GM21529 (cell line): ENCODE measurements at regions not wholly inside any gene's neighbourhood (a gene's known extent, or its start where the extent isn't known, plus 50 kb on each side); places are given as distances from the start of the nearest gene placed in this dataset.

Source experiments
- ATAC-seq: cut with Tn5 transposase; IDR thresholded peaks from one replicate; pipeline ENCODE4 v1.9.1; 2021; ENCODE audit not compliant: unreplicated experiment

GRCh38 chr18:68469049-68469625, 245.8 kb downstream of the TMX3 start:
- no peak for ATAC-seq

DNA sequence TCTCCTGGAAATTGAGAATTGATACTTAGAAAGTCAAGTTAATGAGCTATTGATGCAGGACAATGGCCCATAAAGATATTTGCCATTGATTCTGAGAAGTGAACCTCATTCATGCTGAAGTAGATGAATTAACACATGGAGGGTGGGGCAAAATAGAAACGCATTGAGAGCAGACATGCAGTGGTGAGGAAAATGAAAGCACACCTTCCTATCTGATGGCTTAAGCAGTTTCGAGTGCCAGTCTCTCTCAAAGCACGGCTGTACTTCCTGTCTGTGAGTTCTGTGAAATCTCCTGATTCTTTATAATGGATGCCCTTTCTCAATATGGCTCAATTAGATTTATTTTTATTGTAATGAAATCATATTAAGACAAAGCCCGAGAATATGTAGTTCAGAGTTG, 247.0 kb downstream of the TMX3 start:
- ATAC-seq: no peak

- ATAC-seq: no peak
Measured at GRCh38 chr18:68467329-68467728, 247.6 kb downstream of the TMX3 start.

DNA sequence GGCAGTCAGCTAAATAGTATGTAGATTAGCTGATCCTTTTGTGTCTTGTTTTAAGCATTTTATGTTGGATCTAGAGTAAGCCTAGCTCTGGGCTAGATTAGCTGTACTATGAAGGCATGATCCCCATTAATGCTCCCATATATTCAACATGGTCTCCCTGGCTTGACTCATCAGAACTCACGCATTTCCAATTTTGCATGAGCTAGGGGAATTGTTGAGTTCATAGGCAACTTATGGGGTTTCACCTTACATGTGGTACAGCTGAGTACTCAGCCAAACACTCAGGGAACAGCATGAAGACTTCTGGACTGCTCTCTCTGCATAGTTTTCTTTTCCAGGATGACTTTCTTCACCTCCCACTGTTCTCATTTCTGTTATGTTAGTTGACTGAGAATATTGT, 248.2 kb downstream of the TMX3 start:
- ATAC-seq: no peak

DNA sequence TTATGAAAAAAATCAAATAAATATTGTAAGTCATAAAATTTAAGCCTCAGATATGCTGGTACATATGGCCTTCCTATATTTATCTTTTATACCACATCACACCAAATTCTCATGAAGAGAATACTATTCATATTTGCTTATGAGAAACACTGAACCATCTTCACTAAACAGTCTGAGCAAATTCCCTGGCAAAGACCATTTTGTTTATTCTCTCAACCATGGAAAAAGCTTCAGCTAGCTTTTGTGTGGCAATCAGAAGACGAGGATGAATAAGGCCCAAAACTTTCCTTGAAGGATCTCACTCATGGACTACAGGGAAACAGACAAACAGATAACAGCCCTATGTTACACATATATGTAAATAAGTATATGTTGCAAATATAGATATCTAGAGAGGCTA, 252.1 kb downstream of the TMX3 start:
- ATAC-seq: no peak

DNA sequence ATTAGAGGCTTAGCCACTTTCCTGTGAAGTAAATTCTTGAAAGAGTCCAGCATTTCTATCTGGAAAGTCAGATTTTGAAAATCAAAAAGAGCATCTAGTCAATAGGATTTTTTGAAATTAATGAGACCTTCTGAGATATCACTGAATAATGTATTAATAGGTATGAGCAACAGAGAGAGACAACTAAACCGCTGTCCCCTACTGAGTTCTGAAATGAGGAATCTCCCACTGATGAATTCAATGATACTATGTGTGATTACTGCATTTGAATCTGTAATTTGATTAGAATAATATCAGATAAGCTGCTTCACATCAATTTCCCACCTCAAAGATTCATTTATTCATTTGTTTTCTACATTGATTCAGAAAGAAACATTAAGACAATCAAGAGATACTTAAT, 252.8 kb downstream of the TMX3 start:
- no peak for ATAC-seq

DNA sequence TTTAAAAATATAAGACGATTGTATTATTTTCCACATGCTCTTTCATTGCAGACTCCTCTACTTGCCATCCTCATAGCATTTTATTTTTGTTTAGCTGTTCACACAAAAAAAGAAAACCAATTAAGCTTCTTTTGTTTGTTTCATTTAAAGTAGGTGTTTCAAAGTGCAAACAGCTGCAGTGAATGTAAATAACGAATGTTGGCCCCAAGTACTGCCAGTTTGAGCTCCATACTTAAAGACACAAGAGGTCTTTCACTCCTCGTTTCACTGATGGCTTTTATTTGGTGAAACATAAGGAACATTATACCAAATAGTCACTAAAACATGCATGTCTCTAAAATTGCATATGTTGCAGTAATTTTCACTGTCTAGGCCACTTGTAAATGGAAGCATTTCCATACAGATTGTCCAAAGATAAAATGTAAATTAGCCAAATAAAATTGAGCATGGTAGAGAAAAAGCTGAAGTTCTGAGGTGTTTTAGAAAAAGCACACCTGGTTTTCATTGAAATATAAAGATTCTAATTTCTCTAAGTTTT, 253.4 kb downstream of the TMX3 start:
- no peak for ATAC-seq

DNA sequence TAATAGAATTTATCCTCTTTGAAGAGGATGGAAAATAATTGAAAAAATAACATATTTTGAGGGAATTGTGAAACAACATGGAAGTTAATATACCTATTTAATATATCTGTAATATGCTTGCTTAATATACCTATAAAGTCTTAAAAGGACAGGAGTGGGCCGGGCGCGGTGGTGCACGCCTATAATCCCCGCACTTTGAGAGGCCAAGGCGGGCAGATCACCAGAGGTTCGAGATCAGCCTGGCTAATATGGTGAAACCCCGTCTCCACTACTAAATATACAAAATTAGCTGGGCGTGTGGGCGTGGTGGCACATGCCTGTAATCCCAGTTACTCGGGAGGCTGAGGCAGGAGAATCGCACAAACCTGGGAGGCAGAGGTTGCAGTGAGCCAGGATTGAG, 254.9 kb downstream of the TMX3 start:
- no peak for ATAC-seq

GRCh38 chr18:68456985-68457384, 257.9 kb downstream of the TMX3 start:
- no peak for ATAC-seq

GRCh38 chr18:68455229-68455603, 259.7 kb downstream of the TMX3 start:
- ATAC-seq: no peak

DNA sequence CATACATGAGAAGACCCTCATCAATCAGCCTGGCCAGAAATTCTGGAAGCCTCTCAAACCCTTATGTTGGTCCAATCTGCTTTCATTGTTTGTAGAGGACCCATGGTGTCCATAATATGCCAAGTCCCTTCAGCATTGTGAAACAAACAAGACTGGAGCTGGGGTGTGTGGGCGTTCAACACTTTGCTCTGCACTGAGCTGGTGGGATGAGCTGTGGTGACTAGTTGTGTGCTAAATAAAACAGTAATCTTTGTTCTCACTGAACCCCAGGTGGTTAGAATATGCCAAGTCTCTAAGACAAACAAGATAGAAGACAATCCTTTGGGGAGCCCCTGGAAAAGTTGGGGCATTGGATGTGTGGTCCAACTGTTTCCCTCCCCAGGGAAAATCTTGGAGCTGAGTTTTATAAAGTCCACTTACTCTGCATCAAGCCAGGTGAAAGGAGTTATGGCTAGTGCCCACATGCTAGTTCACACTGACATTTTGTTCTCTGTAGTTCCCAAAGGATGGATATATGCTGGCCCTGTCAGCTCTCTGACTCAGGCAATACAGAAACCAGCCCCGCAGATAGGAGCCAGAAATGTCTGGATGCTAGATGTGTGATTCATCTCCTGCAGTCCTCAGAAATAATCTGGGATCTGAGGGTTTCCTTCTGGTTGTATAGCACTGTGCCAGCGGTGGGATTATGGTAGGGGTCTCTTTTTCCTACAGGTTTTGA, 260.2 kb downstream of the TMX3 start:
- no peak for ATAC-seq

DNA sequence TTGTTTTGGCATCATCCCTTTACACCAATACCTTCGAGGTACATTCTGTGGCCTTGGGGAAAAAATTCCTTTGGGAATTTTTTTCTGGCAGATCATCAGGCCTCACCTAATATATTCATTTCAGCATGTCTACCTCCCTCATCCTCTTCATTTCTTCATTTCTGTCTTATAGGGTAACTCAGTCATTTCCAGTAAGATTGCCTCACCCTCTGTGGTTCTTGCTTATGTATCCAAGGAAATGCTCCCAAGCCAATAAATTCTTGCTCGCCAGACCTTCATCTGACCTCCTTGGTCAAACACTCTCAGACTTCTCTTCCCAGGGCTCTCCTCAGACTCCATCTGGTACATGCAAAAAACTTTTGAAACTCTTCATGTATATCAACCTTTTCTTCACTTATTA, 265.6 kb downstream of the TMX3 start:
- no peak for ATAC-seq

DNA sequence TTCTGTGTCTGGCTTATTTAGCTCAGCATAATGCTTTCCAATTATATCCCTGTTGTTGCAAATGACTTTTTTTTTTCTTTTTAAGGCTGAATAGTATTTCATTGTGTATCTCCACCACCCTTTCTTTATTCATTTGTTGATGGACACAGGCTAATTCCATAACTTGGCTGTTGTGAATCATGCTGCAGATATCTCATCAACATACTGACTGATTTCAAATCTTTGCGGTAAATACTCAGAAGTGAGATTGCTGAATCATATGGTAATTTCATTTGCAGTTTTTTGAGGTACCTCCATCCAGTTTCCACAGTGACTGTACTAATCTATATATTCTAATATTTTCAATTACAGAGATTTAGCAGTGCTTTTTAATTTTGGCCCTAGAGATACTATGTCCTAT, 266.2 kb downstream of the TMX3 start:
- ATAC-seq: no peak

GRCh38 chr18:68447286-68447685, 267.6 kb downstream of the TMX3 start:
- ATAC-seq: no peak

DNA sequence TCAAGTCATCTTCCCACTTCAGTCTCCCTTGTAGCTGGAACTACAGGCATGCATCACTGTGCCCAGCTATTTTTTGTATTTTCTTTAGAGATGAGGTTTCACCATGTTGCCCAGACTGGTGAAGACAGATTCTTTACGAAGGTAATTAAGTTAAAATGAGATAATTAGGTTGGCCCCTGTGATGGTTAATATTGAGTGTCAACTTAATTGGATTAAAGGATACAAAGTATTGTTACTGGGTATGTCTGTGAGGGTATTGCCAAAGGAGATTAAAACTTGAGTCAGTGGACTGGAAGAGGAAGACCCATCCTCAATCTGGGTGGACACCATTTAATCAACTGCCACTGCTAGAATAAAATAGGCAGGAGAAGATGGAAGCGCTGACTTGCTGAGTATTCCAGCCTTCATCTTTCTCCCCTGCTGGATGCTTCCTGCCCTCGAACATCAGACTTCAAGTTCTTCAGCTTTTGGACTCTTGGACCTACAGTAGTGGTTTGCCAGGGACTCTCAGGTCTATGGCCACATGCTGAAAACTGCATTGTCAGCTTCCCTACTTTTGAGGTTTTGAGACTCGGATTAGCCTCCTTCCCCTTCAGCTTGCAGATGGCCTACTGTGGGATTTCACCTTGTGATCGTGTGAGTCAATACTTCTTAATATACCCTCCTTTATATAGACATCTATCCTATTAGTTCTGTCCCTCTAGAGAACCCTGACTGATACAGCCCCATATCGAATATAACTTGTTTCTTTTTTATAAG, 269.1 kb downstream of the TMX3 start:
- ATAC-seq: no peak

GRCh38 chr18:68445136-68445535, 269.8 kb downstream of the TMX3 start:
- no peak for ATAC-seq

DNA sequence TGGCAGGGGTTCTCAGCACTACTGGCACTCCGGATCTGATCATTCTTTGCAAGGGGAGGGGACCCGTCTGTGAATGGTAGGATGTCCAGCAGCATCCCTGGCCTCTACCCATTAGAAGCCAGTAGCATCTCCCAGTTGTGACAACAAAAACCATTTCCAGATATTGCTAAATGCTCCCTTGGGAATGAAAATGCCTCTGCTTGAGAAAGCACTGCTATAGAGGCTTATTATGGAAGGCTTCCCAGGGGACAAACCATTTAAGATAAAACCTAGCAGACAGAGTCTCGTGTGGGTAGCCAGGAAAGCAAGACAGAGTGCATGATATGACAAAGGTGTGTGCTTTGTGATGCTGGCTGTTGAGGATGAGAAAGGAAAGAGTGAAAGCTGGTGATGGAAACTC, 273.7 kb downstream of the TMX3 start:
- no peak for ATAC-seq

DNA sequence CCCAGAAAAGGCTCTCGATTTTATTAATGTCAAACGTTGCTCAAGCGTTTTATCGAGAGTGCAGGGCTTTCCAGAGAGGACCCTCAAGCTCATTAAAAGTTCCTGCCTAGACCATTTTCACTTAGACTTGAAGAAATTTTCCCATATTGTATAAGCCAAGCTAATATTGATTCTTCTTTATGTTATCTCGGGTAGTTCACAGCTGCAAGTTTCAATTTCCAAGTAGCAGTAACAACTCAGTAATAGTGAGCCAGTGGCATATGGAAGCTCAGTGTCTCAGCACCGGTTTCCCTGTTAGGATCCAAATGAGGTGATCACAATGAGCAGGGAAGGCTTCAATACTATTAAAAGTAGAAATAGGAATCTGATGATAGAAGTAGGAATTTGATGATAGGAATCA, 274.5 kb downstream of the TMX3 start:
- ATAC-seq: no peak

- no peak for ATAC-seq
Measured at GRCh38 chr18:68439642-68440041, 275.3 kb downstream of the TMX3 start.

- ATAC-seq: no peak
Measured at GRCh38 chr18:68438983-68439382, 275.9 kb downstream of the TMX3 start.

DNA sequence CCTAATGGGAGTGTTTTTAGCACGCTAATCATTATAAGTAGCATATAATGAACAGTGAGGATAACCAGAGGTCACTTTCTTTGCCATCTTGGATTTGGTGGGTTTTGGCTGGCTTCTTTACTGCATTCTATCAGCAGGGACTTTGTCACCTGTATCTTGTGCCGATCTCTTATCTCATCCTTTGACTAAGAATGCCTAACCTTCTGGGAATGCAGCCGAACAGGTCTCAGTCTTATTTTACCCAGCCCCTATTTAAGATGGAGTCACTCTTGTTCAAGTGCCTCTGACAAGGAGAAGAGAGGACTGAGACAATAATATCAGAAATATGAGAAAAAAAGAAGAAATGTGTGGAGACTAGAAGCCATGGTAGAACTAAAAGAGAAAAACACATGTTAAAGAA, 276.4 kb downstream of the TMX3 start:
- no peak for ATAC-seq

DNA sequence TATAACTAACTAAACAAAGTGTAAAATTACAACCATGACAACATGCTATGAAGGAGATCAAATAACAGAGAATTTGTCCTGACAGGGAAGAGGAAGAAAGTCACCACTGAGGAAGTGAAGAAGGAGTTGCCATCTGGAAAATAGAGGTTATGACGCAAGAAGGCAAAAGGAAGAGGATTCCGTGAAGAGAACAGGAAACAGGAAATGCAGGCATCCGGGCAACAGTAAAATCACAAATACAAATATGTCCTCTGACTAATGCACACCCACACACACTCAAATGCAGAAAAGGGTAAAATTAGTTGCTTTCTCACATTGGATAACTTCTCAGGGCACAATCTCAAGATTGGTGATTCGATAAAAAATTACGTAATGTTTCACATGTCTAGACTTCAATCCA, 278.4 kb downstream of the TMX3 start:
- no peak for ATAC-seq
